ENCODE measurements at regions not wholly inside any gene's neighbourhood (a gene's known extent, or its start where the extent isn't known, plus 50 kb on each side); places are given as distances from the start of the nearest gene placed in this dataset.

DNA sequence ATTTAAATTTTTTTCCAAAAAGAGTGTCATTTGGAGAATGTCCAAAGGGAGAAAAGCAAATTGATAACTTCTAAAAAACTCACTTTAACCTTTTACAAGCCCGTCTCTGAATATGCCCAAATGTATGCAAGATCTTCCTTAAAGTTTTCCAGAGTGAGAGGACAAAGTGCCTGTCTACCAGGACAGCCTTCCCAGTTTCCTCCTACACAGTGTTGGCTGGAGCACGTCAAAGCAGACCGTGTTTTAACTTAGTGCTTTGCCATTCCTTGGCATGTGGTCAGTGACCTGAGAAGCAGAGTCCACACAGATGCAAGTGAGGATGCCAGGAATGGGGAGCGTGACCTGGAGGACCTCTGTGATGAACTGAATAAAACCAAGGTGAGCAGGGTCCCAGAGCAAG lies 245.7 kb downstream of the FAM43A start:
- Histone ChIP-seq H3K4me3 (ENCODE audit: low read depth in 2 of 2, low read length in 2 of 2) (no peak overlapping the region), H3K9me3 (ENCODE audit: control insufficient read depth, insufficient read depth, low read depth, low read length) (peaks cover 3% of the 10 kb centered on the region; the same call in 1 of the 2 replicates), H3K27me3 (ENCODE audit: control insufficient read depth, insufficient read depth, low read length) (no peaks in the 10 kb centered on the region; the same call in 1 of the 2 replicates), H3K27ac (ENCODE audit: low read length) (no peak overlapping the region), H3K4me1 (ENCODE audit: control insufficient read depth, insufficient read depth, low read length) (peaks cover 3% of the 10 kb centered on the region; the same call in 1 of the 2 replicates), H3K36me3 (ENCODE audit: control insufficient read depth, insufficient read depth, low read length) (no peaks in the 10 kb centered on the region)
- POLR2A ChIA-PET, result no interaction called here
- no peak for DNase-seq (ENCODE audit: low read depth, low spot score)
- no TSS peak for BruUV-seq (replicated peaks)
- TF ChIP-seq, protein P1, sequence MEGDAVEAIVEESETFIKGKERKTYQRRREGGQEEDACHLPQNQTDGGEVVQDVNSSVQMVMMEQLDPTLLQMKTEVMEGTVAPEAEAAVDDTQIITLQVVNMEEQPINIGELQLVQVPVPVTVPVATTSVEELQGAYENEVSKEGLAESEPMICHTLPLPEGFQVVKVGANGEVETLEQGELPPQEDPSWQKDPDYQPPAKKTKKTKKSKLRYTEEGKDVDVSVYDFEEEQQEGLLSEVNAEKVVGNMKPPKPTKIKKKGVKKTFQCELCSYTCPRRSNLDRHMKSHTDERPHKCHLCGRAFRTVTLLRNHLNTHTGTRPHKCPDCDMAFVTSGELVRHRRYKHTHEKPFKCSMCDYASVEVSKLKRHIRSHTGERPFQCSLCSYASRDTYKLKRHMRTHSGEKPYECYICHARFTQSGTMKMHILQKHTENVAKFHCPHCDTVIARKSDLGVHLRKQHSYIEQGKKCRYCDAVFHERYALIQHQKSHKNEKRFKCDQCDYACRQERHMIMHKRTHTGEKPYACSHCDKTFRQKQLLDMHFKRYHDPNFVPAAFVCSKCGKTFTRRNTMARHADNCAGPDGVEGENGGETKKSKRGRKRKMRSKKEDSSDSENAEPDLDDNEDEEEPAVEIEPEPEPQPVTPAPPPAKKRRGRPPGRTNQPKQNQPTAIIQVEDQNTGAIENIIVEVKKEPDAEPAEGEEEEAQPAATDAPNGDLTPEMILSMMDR (IDR thresholded peaks at IDR 0.05), result no peak
- TF ChIP-seq, protein P2, sequence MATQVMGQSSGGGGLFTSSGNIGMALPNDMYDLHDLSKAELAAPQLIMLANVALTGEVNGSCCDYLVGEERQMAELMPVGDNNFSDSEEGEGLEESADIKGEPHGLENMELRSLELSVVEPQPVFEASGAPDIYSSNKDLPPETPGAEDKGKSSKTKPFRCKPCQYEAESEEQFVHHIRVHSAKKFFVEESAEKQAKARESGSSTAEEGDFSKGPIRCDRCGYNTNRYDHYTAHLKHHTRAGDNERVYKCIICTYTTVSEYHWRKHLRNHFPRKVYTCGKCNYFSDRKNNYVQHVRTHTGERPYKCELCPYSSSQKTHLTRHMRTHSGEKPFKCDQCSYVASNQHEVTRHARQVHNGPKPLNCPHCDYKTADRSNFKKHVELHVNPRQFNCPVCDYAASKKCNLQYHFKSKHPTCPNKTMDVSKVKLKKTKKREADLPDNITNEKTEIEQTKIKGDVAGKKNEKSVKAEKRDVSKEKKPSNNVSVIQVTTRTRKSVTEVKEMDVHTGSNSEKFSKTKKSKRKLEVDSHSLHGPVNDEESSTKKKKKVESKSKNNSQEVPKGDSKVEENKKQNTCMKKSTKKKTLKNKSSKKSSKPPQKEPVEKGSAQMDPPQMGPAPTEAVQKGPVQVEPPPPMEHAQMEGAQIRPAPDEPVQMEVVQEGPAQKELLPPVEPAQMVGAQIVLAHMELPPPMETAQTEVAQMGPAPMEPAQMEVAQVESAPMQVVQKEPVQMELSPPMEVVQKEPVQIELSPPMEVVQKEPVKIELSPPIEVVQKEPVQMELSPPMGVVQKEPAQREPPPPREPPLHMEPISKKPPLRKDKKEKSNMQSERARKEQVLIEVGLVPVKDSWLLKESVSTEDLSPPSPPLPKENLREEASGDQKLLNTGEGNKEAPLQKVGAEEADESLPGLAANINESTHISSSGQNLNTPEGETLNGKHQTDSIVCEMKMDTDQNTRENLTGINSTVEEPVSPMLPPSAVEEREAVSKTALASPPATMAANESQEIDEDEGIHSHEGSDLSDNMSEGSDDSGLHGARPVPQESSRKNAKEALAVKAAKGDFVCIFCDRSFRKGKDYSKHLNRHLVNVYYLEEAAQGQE (IDR thresholded peaks at IDR 0.05; ENCODE audit: insufficient read depth in 1 of 2, low read depth in 2 of 2, low read length in 1 of 2), result no peak
- TF ChIP-seq POLR2AphosphoS5 (IDR thresholded peaks at IDR 0.05; ENCODE audit: low read depth, low read length) (no peak), TCF7L2 (IDR thresholded peaks at IDR 0.05; ENCODE audit: low read depth, low read length) (no peak), SIN3A (IDR thresholded peaks at IDR 0.05; ENCODE audit: borderline replicate concordance, insufficient read depth, low read depth, low read length) (no peak)
- in situ Hi-C loops (cut with HindIII; ENCODE audit: low pct_unique_long_range_greater_than_20kb, low sequenced_read_pairs) (no loop called here), intact Hi-C loops (cut with micrococcal nuclease; ENCODE audit: unreplicated experiment) (no loop called here)
- CTCF ChIA-PET, result interaction anchor here (0.6 kb wide), 1 partner anchor 131 kb away, joined by 3 read pairs; no protein-coding TSS in a partner anchor
- ATAC-seq, result no peak

DNA sequence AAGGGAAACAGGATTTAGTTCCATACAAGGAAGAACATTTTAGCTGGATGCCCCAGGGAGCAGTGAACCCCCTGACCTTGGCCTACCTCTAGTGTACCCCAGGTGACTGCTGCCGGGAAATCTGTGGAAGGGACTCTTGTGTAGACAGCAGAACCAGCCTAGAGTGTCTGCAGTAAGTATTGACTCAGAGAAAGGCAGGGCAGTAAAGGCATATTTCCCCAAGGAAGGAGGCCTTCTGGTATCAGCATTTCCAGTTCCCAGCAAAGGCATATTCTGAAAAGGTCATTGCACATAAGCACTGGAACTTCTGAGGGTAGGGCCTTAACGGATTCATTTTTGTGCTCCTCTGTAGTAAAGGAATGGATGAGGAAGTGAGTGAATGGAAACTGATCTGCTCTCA lies 246.2 kb downstream of the FAM43A start:
- ChIA-PET POLR2A (no interaction called here), CTCF (no interaction called here)
- BruUV-seq (replicated peaks), result no TSS peak
- DNase-seq (ENCODE audit: low read depth, low spot score) (no peak), ATAC-seq (no peak)
- H3K4me3 ChIP-seq (ENCODE audit: low read depth in 2 of 2, low read length in 2 of 2), result no peak overlapping the region
- intact Hi-C loops (cut with micrococcal nuclease; ENCODE audit: unreplicated experiment) (no loop called here), in situ Hi-C loops (cut with HindIII; ENCODE audit: low pct_unique_long_range_greater_than_20kb, low sequenced_read_pairs) (no loop called here)
- H3K9me3 ChIP-seq (ENCODE audit: control insufficient read depth, insufficient read depth, low read depth, low read length), result peaks cover 3% of the 10 kb centered on the region; the same call in 1 of the 2 replicates
- peaks cover 3% of the 10 kb centered on the region; the same call in 1 of the 2 replicates for H3K4me1 ChIP-seq (ENCODE audit: control insufficient read depth, insufficient read depth, low read length)
- TF ChIP-seq, protein P2 (IDR thresholded peaks at IDR 0.05; ENCODE audit: insufficient read depth in 1 of 2, low read depth in 2 of 2, low read length in 1 of 2), result no peak
- no peak for TF ChIP-seq POLR2AphosphoS5 (IDR thresholded peaks at IDR 0.05; ENCODE audit: low read depth, low read length)
- no peaks in the 10 kb centered on the region for H3K36me3 ChIP-seq (ENCODE audit: control insufficient read depth, insufficient read depth, low read length)
- H3K27me3 ChIP-seq (ENCODE audit: control insufficient read depth, insufficient read depth, low read length), result no peaks in the 10 kb centered on the region
- no peak overlapping the region for H3K27ac ChIP-seq (ENCODE audit: low read length)

Measured in Panc1 (cell line).